Right kidney (tissue), 1 donor: ENCODE measurements at regions not wholly inside any gene's neighbourhood (a gene's known extent, or its start where the extent isn't known, plus 50 kb on each side); places are given as distances from the start of the nearest gene placed in this dataset.
A peak's percentile ranks its signal among the peaks of the same experiment; 100 is the strongest.
"Not testable (repeated sequence)": the region's sequence is repeated elsewhere in the genome, so short reads cannot be mapped to it uniquely, and the experiment has no call there.

Source experiments
- DNase-seq: peaks from one replicate; pipeline ENCODE4 v3.0.0-alpha.2; 2016

DNA sequence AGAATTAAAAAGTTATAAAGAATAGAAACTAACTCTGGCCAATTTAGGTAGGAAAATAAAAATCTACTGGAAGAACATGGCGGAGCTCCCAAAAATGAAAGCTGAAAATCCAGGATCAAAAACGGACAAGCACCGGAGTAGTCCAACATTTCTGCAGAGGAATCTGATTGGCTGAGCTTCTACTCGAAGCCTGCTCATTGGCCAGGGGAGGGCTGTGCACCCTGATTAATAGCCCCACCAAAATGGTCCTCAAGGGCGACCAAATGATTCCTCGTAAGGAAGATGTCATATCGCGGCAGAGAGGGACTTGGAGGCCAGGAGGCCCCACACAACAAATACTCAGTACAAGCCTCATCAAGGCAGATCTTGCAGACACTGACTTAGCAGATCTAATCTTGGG, 900.7 kb downstream of the UQCRFS1 start:
- no peak for DNase-seq

DNA sequence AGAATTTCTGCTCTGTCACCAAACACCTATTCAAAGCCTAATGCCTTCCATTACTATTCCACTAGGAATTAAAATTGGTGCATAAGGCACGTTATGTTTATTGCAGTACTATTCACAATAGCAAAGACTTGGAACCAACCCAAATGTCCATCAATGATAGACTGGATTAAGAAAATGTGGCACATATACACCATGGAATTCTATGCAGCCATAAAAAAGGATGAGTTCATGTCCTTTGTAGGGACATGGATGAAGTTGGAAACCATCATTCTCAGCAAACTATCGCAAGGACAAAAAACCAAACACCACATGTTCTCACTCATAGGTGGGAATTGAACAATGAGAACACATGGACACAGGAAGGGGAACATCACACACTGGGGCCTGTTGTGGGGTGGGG, 902.1 kb downstream of the UQCRFS1 start:
- DNase-seq, result not testable (repeated sequence)

DNA sequence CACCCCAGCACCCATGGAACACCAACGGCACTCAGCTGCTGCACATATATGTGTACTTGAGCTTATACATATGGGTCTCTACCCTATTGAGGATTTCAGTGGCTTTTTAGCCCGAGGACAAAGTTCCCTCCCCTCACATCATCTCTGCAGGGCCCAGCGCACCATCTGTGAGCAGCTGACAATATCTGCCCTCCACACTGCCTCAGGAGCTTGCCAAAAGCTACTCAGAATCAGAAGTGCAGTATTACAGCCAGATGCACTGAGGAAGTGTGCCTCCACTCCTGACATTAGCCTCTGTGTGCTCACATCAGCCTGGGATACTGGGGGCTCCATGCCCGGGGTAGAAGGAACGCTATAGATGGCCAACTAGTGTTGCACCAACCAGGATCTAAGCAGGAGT, 903.9 kb downstream of the UQCRFS1 start:
- no peak for DNase-seq

DNA sequence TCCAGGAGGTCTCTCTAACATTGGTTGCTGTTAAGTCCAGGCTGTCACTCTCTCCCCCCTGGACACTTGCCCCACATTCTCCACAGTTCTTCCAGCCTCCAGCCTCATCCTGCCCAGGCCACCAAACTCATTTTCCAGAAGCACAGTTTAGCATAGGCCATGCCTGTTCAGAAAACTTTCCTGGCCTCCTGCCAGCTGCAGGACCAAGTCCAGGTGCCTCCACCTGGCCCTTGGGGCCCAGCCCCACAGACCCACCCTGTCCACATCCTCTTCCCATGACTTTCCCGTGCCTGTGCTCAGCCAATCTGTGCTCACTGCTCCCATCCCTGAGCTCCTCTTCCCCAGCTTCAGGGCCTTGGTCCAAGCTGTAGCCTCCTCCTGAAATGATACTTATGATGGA, 905.0 kb downstream of the UQCRFS1 start:
- no peak for DNase-seq

DNA sequence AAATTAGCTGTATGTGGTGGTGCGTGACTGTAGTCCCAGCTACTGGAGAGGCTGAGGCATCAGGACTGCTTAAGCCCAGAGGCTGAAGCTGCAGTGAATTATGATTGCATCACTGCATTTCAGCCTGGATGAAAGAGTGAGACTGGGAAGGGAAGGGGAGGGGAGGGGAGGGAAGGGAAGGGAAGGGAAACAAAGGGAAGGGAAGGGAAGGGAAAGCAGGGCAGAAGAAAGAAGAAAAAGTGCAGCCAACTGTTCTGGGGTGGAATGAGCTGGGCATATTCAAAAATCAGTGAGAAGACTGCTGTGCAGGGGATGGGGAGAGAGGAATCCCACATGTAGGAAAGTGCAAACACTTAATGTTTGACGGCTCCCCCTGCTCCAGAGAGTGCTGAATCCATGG, 905.5 kb downstream of the UQCRFS1 start:
- DNase-seq, result no peak

DNA sequence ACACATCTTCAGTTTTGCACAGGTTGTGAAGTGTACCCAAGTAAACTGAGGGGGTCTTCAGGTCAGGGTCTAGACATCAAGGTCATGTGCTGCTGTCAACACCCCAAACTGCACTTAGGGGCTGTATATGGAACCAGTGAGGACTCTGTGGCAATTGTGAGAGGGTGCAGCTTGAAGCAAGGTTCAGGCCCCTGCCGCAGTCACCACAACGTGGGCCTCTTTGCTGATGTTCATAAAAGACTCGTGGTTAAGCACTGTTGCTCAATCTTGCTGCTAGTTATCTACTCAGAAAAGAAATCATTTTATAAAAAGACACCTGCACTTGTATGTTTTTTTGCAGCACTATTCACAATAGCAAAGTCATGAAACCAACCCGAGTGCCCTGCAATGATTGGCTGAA, 907.4 kb downstream of the UQCRFS1 start:
- DNase-seq, result no peak

DNA sequence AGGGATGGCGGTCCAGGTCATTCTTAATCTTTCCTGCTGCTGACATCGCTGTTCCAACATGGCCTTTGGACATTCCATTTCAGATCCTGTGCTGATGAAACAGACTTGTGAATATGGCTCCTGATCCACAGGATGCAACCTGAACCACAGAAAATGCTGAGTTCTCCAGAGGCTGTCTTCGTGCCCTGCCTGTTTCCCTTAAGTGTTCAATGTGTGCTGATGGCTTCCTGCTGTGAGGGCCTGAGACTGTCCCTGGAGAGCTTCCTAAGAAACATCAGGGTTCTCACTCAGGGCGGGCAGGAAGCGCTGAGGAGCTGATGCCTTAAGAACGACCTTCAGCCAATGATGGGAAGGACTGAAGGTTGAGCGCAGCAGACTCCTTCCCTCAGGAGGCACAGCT, 909.4 kb downstream of the UQCRFS1 start:
- DNase-seq, result no peak

DNA sequence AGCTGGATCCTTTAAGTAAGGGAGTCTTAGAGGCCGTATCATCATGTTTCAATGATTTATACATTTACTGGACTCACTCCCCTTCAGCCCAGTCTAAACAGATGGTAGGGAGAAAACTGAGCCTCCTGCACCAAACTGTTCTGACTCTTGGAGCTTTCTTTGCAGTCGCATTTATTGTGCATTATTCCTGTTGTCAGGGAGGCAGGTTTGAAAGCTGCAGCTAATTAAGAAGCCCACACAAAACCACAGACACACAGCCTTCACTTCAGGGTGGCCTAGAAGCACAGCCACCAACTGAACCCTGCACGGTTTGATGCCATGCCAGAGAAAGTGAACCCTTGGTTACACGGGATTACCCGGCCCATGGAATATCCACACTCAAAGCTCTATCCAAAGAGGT, 911.0 kb downstream of the UQCRFS1 start:
- no peak for DNase-seq

DNA sequence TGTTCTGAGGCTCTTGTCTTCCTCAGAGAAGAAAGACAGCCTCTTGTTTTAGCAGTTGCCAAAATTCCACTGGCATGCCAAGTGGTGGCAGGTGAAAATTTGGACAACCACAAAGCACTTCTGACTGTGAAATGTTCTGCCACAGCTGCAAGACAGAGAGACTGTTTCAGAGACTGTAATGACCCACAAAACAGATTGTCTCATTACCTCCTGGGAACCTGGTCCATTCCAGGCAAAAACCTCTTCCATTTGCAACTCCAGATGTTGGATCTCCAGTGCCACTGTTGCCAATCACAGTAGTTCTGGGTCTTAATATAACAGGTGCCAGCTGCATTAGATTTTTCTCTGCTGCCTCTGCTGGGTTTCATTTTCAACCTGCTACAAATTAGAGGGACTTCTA, 911.5 kb downstream of the UQCRFS1 start:
- no peak for DNase-seq

DNA sequence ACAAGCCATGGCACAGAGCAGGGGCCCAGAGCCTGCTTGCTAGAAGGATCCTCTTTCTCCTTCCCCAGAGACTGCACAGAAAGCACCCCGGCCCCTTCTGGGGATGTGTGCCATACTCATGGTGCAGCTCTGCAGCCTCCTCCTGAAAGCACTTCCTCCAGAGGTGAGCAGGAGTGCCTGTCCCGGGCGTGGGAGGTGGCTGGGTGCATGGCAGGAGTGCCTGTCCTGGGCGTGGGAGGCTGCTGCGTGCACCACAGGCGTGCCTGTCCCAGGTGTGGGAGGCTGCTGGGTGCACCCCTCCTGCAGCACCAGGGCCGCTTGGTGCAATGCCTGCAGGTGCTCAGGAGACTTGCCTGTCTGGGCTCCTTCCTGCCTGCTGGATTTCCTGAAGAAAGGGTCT, 913.3 kb downstream of the UQCRFS1 start:
- no peak for DNase-seq

DNA sequence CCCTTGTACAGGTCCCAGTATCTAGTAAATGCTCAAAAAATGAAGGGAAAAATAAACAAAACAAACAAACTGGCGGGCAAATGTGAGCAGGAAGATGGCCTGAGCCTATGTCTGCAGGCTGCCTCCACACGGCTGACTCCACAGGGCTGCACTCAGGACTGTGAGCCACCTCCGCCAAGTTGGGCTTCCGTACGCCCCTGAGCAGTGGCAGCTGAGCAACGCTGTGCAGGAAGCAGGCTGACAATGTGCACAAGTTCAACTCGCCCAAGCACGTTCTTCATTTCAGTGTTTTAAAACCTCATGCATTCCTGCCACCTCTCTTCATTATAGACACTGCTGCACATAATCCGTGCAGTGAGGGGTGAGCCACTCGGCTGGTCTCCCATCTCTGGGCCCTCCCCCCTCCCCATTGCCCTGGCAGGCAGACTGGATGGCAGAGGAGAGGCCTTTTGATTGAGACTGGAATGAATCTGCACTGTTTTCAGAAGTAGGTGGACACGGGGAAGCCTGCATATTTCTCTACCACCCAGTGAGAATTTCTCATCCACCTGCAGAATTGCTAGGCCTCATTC, 915.3 kb downstream of the UQCRFS1 start:
- DNase-seq, result no peak

DNA sequence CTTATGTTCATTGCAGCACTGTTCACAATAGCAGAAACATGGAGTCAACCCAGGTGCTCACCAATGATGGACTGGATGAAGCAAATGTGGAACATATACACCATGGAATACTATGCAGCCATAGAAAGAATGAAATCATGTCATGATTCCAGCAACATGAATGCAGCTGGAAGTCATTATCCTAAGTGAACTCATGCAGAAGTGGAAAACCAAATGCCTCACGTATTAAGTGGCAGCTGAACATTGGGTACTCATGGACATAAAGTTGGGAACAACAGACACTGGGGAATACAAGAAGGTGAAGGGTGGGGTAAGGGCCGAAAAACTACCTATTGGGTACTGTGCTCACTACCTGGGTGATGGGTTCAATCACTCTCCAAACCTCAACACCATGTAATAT, 915.9 kb downstream of the UQCRFS1 start:
- no peak for DNase-seq

DNA sequence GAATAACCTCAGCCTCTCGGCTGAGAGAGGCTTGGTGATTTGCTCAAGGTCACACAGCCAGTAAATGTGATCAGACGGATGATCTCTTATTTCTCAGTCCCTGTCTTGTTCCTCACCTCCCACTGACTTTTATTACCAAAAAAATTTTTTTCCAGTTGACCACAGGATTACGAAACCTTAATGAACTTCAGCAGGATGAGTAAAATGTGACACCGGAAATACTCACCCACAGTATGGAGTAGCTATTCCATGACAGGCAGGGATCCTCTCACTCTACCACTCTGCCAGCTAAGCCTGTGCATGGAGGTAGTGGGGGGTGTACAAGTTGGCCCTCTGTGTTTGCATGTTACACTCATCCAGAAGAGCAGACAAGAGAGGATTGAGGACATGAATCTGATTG, 916.4 kb downstream of the UQCRFS1 start:
- no peak for DNase-seq

DNA sequence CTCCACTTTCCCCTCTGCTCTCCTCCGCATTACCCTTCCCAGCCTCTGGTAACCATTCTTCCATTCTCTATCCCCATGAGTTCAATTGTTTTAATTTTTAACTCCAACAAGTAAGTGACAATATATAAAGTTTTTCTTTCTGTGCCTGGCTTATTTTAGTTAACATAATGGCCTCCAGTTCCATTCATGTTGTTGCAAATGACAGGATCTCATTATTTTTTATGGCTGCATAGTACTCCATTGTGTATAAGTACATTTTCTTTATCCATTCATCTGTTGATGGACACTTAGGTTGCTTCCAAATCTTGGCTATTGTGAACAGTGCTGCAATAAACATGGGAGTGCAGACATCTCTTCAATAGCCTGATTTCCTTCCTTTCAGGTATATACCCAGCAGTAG, 918.0 kb downstream of the UQCRFS1 start:
- DNase-seq, result not testable (repeated sequence)

DNA sequence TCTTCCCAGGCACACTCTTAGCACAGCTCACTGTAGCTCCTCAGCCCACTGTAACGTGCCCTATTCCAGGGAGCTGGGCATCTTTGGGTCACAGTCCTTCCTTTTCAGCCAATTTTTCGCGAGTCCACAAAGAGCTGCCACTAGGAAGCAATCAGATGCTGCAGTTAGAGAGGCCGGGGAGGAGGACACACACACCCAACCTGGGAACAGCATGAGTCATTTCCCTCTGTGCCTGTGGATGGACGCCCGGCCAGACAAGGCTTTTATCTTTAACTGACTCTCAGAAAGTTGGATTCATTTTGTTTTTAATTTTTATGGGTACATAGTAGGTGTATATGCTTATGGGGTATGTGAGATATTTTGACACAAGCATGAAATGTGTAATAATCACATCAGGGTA, 918.6 kb downstream of the UQCRFS1 start:
- DNase-seq, result no peak

DNA sequence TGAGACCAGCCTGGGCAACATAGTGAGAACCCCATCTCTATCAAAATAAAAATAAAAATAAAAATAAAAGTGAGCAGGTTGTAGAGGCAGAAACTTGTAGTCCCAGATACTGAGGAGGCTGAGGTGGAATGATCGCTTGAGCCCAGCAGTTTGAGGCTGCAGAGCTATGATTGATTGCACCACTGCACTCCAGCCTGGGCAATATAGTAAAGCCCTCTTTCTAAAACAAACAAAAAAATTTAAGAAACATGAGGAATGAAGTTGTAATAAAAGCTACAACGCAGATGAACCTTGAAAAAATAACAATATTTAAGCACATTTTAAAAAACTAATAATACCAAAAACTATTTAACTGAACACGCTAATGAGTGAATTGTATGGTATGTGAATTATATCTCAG, 919.3 kb downstream of the UQCRFS1 start:
- DNase-seq, result no peak

DNA sequence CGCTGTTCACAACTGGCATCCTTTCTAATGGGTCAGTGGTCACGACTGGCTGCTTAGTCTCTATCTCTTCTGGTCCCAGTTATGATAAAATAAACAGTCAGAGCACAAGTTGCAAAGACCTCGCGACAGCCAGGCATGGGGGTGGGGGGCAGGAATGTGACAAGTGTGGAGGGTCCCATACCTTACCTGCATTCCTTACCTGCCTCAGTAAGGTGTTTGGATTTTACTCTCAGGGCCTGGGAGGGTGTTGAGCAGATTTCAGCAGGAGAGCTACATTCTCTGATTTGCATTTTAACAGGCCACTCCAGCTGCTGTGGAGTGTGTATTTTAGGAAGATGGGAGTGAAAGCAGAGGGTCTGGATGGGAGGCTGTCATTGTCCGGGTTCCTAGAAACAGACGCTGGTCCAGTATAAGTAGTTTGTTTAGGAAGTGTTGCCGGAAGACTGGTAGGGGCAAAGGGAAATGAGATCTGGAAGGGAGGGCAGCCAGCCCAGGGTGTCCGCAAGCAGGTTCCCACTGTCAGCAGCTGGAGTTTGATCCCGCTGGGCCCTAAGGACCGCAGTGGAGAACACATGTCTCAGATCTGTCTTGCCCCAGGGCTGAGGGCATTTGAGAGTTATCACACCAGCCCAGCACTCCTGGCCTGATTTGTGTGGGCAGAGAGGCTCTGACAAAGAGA, 920.0 kb downstream of the UQCRFS1 start:
- no peak for DNase-seq

DNA sequence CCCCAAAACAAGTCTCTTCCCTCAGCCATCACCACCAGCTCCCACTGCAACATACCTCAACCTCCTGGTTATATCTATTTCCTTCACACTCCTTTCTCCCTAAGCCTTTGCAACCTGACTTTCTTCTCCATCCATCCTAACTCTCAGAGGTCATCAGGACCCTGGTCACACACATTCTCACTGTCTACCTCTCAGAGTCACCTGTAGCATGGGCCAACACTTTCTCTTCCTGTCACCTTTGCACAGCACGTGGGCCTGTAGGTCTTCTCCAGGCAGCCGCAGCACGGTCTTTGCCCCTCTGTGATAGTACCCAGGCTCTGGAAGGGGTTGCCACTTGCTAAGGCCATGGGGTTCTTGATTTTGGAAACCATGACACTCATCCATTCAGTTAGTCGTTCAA, 921.1 kb downstream of the UQCRFS1 start:
- DNase-seq, result no peak

DNA sequence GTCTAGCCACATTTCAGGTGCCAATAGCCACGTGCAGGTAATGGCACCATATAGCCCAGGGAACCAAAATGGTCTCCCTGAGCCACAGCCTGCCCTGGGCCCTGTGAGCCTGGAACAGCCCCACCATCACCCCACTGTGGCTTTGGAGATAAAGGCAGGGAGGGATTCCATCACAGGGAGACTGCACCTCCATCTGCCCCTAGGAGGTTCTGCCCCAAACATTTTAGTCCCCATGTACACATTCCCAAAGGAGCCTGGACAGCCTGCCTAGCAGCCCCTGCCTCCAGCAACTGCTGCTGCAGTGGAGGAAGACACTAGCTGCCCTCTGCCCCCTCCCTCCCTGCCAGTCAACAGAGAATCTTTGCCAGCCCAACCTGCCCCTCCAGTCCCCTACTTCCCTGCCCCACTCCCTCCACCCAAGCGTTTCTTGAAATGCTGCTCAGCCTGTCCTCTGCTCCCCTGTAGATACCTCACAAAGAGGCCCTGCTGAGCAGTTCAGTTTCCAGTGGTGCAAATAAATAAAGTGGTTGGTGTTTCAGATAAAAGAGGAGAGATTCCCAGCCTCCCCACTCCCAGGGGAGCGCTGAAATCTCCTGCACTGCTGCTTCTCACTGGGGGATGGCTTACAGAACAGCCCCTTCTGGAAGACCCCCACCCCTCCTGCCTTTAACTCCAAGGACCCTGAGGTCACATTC, 921.8 kb downstream of the UQCRFS1 start:
- no peak for DNase-seq

DNA sequence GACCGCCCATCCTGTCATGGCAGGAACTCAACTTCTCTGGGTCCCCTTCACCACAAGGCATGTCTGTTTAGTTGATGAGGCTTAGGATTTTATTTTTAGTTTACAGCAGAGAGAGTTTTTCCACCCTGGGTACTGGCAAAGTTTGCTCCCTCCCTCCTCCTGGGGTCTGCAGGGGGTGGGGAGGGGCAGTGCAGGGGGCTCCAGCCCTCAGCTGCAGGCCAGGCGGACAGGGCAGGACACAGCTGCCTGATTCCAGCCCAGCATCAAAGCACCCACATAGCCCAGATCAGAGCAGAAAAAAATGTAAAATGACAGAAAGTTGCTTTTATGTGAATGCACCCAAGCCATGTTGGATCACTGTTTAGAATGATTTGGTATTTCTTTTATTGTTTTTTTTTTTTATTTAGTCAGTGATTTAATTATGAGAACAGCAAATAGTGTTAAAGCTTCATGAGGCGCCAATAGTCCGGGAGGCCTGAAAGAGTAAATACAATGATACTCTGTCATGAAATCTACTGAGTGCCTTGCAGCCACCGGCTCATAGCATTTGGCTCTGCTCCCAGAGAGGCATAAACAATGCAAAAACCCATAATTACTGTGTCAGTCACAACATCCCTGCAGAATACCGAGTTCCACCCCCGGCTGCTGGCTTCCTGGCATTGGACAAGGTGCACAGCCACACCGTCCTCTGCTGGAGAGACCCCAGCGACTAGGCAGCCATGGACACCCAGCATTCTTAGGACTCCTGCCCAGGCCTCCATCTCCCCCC, 923.5 kb downstream of the UQCRFS1 start:
- no peak for DNase-seq

DNA sequence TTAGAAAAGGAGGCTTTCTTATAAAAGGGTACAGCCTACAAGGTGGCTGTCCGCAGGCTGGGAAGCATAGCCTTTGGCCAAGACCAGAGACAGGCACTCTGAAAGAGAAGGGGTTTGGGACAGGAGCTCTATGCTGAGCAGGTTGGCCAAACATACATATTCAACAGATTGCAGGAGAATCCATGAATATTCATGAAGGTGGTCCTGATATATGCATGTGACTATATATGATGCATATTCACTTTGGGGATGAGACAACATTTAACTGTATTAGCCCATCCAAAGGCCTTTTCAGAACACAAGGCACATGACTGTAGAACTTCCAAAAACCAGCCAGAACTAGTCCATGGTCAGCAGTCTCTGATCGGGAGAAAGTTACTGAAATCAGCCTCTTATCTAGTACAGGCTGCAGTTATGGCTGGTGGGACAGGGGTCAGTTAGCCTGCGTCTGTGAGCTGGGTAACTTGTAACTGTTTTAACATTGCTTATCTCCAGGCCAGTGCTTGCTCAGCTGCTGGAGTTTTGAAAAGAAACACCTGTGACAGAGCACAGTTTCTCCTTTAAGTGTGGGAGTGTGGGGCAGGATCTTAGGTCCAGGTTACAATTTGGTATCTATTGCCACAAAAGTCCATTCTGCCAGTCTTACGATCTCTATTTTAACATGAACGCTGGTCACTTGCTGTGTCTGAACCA, 924.2 kb downstream of the UQCRFS1 start:
- DNase-seq, result peak; percentile 47

DNA sequence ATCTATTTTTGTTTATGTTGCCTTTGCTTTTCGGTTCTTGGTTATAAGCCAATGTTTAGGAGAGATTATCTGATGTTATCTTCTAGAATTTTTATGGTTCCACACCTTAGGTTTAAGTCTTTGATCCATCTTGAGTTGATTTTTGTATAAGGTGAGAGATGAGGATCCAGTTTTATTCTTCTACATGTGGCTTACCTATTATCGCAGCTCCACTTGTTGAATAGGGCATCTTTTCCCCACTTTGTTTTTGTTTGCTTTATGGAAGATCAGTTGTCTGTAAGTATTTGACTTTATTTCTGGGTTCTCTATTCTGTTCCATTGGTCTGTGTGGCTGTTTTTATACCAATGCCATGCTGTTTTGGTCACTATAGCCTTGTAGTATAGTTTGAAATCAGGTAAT, 927.0 kb downstream of the UQCRFS1 start:
- no peak for DNase-seq

DNA sequence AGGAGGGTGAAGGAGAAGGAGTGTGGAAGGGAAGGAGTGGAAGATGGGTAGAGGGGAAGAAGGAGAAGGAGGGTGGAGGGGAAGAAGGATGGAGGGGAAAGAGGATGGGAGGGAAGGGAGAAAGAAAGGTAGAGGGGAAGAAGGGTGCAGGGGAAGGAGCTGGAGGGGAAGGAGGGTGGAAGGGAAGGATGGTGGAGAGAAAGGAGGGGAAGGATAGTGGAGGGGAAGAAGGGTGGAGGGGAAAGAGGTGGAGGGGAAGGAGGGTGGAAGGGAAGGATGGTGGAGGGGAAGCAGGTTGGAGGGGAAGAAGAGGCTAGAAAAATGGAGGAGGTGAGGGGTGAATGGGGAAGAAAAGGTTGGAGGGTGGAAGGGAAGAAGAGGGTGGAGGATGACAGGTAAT, 927.9 kb downstream of the UQCRFS1 start:
- no peak for DNase-seq
